GM21723 (cell line): ENCODE measurements at regions not wholly inside any gene's neighbourhood (a gene's known extent, or its start where the extent isn't known, plus 50 kb on each side); places are given as distances from the start of the nearest gene placed in this dataset.
"Not testable (repeated sequence)": the region's sequence is repeated elsewhere in the genome, so short reads cannot be mapped to it uniquely, and the experiment has no call there.

Experiments used
- ATAC-seq: cut with Tn5 transposase; IDR thresholded peaks from one replicate; pipeline ENCODE4 v1.9.1; 2021; ENCODE audit warnings: mild to moderate bottlenecking, moderate library complexity; ENCODE audit not compliant: unreplicated experiment

DNA sequence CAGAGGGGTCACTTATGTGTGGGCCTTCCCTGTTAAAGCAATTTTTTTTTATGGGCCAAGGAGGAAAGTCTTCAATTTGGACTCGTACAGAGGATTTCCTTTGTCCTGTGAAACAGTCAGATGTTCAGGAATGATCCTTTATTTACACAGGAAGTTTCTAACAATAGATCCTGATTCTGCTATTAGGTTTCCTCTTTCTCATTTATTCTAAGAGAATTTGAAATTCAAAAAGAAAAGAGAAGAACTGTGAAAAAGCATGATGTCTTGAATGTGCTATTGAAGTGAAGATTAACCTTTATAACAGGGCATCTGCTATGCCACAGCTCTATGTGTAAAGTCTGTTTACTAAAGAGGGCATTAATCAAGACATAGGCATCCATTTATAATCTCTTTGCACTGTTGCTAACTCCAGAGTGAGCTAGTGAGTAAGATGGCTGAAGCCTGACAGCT, 105.3 kb upstream of the FAM98A start:
- no peak for ATAC-seq

DNA sequence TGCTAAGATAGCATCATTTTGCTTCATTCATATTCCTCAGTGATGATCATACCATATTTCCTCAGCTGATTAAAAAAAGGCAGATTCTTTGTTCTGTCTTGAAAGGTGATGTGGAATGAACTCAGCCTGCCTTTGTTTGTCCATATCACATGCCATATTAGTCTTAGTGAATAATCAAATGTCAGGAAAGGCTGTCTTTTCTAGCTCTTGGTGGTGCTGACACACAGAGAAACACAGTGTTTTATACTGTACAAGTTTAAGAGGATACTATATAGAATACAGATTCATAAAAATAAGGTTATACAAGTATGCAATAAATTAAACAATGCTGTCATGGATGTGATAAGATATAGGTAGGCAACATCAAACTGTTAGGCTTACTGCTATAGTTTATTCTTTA, 97.1 kb upstream of the FAM98A start:
- ATAC-seq: no peak

DNA sequence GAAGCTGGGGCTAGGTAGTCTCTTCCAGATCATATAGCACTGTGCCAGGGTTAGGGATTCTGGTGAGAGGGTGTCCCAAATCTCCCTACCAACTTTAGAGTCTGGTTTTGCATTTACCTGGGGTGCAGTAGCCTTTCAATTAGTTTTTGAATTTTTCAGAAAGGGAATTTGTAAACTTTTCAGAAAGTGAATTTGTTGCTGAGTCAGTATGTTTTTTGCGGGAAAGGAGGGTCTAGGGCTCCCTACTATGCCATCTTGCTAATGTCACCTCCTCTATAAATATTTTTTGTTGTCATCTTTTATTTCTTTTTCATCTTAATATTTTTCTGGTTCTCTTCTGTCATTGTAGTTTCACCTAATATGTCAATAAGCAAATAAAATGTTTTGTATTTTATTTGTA, 95.8 kb upstream of the FAM98A start:
- no peak for ATAC-seq

DNA sequence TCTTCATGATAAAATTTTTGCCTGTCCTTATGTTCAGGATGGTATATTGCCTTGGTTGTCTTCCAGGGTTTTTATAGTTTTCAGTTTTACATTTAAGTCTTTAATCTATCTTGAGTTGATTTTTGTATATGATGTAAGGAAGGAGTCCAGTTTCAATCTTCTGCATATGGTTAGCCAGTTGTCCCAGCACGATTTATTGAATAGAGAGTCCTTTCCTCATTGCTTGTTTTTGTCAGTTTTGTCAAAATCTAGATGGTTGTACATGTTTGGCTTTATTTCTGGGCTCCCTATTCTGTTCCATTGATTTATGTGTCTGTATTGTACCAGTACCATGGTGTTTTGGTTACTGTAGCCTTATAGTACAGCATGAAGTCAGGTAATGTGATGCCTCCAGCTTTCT, 91.6 kb upstream of the FAM98A start:
- ATAC-seq: not testable (repeated sequence)

DNA sequence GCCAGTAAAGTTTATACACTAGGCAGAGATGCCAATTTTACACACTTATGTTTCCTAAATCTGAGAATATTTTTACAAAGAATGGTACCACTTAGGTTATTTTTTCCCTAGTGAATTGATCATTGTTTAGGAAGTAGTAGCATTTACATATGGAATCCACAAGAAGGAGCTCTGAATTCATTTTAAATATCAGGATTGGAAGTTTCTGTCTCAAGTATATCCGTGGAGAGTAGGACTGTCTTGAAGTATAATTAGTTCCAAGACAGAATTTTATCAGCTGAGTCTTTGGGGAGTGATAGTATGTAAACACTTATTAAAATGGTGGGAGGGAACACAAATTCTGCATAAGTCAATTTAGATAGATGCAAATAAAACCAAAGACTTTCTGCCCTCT, 82.3 kb upstream of the FAM98A start:
- no peak for ATAC-seq

DNA sequence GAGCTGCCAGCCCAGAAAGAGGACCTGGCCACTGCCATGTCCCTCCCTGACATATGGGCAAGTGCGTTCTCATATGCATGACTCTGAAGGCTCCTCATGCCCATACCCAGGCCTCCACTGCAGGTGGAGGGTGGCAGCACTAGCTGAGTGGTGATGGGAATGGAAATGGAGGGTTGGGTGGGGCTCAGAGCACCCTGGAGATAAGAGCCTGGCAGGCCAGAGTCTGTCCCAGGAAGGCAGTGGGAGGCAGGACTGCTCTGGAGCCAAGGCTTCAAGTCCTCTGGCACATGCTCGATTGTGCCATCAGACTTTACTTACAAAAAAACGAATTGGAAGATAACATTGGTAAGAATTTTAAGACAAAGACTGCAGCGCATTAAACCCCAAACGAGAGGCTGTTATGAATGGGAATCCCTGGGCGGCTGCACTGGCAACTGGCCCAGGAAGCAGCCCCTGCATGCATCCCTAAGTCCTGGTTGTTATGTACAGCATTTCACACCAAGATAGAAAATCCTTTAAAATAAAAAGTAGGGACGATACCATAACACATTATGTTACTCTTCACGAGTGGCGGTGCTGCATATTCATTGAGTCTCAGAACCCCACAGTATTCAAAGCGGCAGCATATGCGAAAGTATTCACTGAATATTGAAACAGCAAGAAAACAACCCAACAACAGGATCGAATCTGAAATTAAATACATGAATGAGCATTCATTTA, 81.7 kb upstream of the FAM98A start:
- ATAC-seq: no peak

DNA sequence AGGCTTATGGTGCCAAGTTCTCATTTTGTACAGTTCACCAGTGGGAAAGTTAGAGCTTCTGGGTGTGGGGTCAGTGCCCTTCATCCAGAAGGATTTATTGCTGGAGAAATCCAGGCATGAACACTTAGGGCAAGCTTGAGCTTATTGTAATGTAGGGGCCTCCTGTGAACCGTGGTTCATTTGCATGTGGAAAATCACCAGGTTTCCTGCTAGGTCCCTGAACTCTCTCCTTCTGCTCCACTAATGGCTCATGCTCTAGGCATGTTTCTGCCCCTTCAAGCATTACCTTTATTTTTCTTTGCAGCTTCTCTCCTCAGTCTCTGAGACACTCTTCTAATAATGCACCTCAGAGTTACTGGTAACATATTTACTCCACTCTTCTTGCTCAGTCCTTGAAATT, 79.3 kb upstream of the FAM98A start:
- ATAC-seq: no peak

DNA sequence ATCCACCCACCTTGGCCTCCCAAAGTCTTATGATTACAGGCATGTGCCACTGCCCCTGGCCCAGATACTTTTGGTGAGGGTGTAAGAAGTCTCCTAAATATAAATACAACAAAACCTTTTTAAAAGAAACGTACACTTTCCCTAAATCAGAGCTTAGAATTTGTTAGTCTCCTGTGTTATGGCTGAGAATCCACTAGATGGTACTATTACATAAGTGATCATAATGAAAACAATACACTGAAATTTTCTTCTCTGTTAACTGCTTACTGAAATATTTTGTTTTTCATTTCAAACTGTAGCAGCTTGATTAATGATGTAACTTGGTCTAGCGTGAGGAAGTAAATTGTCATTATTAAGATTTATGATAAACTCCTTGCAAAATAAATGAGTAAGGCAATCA, 74.8 kb upstream of the FAM98A start:
- no peak for ATAC-seq

DNA sequence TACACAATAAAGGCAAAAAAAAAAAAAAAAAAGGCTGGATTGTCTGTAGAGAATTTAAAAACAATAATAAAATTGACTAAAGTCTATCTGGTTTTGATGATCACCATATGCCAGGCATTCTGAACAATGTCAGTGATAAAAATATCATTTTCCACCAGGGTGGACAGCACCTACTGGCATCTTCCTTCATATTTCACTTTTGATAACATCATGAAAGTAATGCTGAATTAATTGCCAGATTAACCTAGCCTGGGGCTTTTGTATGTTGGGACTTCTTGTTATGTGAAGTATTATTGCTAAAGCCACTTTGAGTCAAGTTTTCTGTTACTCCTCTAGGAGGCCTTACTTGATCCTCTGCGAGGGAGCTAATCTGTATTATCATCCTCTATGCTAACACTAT, 73.8 kb upstream of the FAM98A start:
- no peak for ATAC-seq

DNA sequence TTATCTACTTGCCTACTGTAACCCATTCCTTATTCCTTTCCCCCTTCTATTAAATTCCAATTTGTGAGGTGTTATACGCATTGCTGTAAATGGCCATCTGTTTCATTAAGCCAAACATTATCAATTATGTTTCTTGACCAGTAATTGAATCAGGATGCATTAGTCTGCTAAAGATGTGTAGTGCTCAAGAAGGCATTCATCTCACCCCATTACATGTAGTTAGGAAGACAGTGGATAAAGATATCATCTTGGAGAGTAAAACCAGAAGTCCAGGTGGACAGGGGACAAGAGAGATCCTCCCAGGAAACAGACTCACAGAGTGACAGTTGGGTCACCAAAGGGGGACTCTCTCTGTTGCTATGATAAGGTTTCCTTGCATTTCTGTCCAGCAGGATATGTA, 73.3 kb upstream of the FAM98A start:
- ATAC-seq: no peak

DNA sequence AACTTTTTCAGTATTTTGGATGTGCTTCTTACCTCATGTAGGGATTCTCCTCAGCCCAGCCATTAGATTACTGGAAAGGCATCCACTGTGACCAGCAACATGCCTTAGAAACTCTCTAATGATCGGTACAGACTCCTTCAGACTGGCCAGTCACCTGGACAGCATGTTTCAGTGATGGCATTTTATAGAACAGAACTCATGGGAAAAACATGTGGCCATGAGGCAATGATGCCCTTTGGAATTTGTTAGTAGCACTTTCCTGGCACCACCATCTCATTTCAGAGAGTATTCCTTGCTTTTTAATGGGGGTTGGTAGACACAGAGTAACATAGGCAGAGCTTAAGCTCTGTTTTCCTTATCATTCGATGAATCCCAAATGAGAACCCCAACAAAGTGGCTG, 72.1 kb upstream of the FAM98A start:
- no peak for ATAC-seq

DNA sequence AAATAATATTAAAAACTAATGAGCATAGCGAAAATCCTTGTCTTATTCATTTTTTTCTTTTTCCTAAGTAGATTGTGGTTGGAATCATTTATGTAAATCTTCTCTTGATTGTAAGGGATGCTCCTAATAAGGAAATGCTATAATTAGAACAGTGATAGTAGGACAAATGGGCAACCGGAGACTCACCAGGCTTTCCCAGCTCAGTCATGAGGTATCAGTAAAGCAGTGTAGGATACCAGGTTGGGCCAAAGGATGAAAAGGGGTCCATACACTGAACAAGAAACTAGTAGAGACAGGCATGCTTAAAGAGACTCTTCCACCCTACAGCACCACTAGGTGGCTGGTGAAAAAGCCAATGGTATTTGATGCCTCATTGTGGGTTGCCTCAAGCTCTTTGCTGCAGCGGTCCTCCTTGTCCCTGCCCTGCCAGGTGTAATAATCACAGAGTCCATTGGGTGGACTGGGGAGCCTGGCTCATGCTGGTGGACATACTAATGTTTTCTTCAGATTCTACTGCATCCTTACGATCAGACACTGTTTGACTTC, 71.4 kb upstream of the FAM98A start:
- no peak for ATAC-seq

DNA sequence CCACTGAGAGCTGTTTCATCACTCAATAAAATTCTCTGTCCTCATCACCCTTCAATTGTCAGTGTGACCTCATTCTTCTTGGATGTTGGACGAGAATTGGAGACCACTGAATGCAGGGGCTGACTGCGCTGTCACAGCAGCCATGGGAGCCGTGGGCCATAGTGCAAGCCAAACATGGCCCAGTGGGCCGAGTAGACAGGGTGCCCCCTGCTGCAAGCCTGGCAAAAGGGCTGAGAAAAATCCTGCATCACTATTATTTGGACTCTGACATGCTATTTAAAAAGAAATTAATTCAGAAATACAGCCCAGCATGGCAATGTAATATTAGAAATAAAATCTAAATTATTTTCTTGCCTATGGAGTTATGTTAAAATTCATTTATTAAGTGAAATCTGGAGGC, 67.8 kb upstream of the FAM98A start:
- no peak for ATAC-seq

DNA sequence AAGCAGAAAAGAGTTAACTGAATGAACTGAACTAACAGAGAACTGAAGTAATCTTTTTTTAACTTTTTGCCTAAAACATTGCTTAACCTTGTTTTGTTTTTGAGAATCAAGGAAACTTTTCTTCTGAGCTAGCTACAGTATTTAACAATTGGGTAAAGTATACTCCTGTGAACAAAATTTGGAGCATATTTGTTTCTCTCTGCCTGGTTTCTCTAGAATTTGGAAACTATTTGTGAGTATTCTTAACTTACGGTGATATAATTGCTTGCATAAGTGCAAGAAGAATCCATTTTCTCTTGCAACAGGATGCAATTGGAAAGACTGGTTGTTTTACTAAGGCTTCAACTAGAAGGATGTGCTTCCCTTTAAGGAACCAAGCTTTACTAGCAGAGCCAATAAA, 65.9 kb upstream of the FAM98A start:
- ATAC-seq: no peak

DNA sequence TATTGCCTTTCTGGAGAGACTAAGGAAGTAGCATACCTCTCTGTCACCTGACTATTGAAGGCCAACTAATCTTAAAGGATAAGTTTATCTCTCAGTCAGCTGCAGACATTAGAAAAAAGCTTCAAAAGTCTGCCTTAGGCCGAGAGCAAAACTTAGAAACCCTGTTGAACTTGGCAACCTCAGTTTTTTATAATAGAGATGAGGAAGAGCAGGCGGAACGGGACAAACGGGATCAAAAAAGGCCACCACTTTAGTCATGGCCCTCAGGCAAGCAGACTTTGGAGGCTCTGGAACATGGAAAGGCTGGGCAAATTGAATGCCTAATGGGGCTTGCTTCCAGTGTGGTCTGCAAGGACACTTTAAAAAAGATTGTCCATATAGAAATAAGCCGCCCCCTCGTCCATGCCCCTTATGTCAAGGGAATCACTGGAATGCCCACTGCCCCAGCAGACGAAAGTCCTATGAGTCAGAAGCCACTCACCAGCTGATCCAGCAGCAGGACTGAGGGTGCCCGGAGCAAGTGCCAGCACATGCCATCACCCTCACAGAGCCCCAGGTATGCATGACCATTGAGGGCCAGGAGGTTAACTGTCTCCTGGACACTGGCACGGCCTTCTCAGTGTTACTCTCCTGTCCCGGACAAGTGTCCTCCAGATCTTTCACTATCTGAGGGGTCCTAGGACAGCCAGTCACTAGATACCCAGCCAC, 61.5 kb upstream of the FAM98A start:
- no peak for ATAC-seq

DNA sequence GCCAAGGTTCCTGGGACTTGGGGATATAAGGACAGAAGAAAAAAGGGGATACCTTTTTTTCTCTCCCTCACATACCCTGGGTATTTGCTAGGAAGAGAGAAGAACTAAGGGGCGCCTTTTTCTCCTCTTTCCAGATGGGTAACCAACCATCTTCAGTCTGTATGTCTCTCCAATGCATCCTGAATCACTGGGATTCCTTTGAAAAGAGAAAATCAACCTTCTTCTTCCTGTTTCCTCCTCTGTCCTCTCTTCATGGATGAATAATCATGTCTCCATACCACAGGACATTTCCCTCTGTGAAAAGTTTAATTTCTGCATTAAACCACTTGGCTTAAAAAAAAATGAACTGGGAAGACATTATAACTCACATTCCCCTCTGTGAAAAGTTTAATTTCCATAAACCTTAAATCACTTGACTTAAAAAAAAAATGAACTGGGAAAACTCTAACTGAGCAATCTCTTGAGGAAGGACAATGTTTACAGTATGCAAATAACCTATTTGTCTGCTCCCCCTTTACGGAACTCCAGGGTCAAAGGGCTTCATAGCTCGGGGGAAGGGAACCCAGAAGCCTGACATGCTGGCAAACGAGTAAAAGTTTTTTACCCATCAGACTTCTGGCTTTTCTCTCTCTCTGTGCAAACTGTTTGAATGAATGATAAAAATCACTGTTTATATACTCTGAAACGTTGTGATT, 56.7 kb upstream of the FAM98A start:
- ATAC-seq: no peak

DNA sequence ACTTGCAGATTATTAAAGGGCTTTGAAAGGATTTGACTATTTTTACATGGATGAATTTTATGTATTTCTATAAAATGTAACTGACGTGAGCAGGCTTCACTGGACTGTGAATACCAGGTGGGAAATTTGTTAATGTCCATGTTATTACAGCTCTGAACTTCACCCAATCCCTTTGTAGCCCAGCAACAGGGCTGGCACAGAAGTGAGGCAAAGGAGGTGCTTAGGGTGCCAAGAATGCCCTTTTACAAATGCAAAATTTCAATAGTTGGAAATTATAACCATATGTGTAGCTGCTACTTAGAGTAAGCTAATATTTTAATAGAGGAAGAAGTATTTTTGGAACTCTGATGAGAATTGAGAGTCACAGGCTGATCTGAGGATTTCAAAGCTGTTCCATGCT, 53.7 kb upstream of the FAM98A start:
- no peak for ATAC-seq

DNA sequence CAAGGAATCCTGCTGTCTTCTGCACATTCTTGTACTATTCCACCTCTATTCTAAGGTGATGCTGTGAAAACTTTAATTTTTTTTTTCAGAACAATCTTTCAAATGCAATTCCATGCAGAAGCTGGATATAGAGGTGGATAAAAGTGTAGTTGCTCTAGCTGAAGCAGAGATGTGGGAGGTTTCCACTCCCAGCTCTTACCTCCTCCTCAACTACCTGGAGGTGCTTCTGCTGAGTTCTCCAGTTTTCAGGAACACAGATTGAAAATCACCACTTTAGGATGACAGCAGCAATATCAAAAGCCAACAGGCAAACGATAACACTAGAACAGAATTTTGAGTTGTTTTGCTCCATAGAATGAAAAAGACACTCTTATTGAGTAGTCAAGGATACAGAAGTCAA, 51.1 kb upstream of the FAM98A start:
- ATAC-seq: no peak
